Fibroblast of the aortic adventitia (primary cell): ENCODE measurements at regions not wholly inside any gene's neighbourhood (a gene's known extent, or its start where the extent isn't known, plus 50 kb on each side); places are given as distances from the start of the nearest gene placed in this dataset.

Experiments
- DNase-seq: peaks from one replicate; pipeline ENCODE4 v3.0.0-alpha.2; 2010; ENCODE audit warnings: low read depth
- H3K4me3 ChIP-seq: 2 replicates; pipeline ENCODE4 v1.5.1; 2011; ENCODE audit warnings: low read depth, mild to moderate bottlenecking, control low read depth, low read length, moderate library complexity
- CTCF ChIP-seq: IDR thresholded peaks from 2 replicates; pipeline ENCODE4 v1.5.1; 2011; ENCODE audit warnings: mild to moderate bottlenecking, low read length, control low read depth, inconsistent platforms; ENCODE audit not compliant: insufficient read depth

GRCh38 chr6:156046268-156046665 is 590.6 kb upstream of the NOX3 start:
- no peak for TF ChIP-seq CTCF
- no peak for DNase-seq
- H3K4me3 ChIP-seq: no peak overlapping the region

GRCh38 chr6:156045401-156046267 is 590.0 kb upstream of the NOX3 start:
- no peak overlapping the region for H3K4me3 ChIP-seq
- no peak for TF ChIP-seq CTCF
- no peak for DNase-seq

GRCh38 chr6:156033598-156033997 is 578.0 kb upstream of the NOX3 start:
- no peak for DNase-seq
- TF ChIP-seq CTCF: no peak
- H3K4me3 ChIP-seq: no peak overlapping the region

- H3K4me3 ChIP-seq: no peak overlapping the region
- TF ChIP-seq CTCF: no peak
- DNase-seq: no peak
Observed at GRCh38 chr6:156031516-156031915, 575.9 kb upstream of the NOX3 start.

GRCh38 chr6:156030053-156030452 is 574.4 kb upstream of the NOX3 start:
- H3K4me3 ChIP-seq: no peak overlapping the region
- DNase-seq: no peak
- TF ChIP-seq CTCF: no peak

- no peak overlapping the region for H3K4me3 ChIP-seq
- TF ChIP-seq CTCF: no peak
- DNase-seq: no peak
Observed at GRCh38 chr6:156029286-156029985, 573.8 kb upstream of the NOX3 start.
